GM21447 (cell line): ENCODE measurements at regions not wholly inside any gene's neighbourhood (a gene's known extent, or its start where the extent isn't known, plus 50 kb on each side); places are given as distances from the start of the nearest gene placed in this dataset.

Experiments used
- ATAC-seq: cut with Tn5 transposase; IDR thresholded peaks from one replicate; pipeline ENCODE4 v1.9.1; 2021; ENCODE audit not compliant: unreplicated experiment

DNA sequence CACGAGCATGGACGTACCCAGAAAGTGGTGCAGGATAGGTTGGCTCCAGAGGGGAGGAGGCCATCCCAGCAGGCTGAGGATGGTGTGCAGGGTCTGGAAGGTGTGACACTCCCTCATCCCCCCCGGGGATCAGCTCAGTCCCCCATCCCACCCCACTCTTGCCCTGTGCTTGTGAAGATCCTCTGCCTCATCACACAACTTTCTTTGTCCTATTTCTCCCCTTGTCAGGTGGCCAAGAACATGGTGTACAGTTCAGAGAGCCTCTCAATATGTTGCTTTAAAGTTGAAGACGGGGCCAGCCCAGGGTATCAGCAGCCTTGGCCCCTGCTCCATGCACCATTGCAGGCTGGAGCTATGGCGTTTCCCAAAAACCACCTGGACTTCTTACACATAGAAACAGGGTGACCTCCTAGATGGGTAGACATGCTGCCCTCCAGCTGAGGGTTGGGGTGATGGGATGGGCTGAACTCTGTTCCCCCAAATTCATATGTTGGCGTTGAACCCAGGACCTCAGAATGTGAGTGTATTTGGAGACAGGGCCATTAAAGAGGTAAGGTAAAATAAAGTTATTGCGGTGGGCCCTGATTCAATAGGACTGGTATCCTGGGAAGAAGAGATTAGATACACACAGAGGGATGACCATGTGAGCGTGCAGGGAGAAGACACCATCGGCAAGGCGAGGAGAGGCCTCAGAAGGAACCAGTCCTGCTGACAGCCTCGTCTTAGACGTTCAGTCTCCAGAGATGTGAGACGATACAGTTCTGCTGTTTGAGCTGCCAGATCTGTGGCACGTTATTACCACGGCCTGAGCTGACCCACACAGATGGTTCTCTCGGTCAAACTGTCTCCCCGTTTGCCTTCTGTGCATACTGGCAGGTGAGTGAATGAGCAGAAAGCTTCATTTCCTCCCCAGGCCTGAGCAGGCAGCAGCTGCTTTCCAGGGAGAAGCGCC is 272.5 kb downstream of the GADD45G start:
- ATAC-seq: no peak

GRCh38 chr9:89878003-89878411 is 273.2 kb downstream of the GADD45G start:
- no peak for ATAC-seq

- no peak for ATAC-seq
Observed at GRCh38 chr9:89878687-89879086, 273.9 kb downstream of the GADD45G start.

DNA sequence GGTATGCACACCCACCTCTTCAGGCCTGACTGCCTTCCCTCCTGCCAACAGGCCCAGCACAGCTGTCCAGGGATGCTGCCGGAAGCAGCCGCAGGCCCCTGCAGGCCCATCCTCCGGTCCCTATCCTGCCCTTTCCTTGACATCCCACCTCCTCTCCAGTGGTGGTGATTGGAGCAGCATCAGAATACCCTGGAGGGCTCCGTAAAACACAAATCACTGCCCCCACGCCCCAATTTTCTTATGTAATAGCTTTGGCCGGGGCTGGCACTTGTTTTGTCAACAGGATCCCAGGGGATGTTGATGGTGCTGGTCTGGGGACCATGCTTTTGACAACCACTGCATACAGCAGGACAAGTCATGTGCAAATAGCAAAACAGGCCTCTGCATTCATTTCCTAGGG is 274.5 kb downstream of the GADD45G start:
- ATAC-seq: no peak

DNA sequence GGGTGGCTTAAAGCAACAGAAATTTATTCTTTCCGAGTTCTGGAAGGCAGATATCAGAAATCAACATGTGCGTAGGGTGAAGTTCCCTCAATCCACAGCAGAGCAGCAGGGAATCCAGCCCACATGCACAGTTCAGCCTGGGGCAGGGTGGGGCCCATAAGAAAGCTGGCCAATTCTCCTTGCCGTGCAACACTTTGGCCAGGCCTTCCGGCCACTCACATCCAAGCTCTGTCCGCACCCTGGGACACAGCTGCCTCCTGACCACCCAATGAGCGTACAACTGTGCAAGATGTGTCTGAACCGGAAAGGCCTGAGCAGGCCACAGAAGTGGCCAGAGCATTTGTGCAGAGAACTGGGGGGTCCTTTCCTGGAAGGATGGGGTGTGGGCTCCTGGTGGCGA is 274.9 kb downstream of the GADD45G start:
- no peak for ATAC-seq

DNA sequence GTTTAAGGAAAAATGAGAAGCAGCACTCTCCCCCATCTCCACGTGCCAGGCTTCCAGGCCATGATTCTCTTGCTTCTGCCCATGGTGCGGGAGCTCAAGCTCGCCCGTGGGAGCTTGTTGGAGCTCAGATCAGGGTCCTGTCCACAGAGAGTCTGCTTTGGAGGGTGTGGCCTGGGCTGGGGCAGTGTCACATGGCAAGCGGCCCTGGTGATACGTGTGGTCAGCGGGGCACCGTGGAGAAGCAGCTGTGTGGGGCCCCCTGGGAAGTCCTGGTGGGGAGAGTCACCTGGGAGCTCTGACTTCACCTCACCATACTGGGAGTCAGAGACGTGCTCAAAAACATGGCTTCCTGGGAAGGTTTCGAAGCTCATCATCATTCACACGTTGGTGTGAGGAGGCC is 275.3 kb downstream of the GADD45G start:
- no peak for ATAC-seq

GRCh38 chr9:89880721-89881120 is 275.9 kb downstream of the GADD45G start:
- ATAC-seq: no peak

GRCh38 chr9:89881431-89881830 is 276.6 kb downstream of the GADD45G start:
- no peak for ATAC-seq

DNA sequence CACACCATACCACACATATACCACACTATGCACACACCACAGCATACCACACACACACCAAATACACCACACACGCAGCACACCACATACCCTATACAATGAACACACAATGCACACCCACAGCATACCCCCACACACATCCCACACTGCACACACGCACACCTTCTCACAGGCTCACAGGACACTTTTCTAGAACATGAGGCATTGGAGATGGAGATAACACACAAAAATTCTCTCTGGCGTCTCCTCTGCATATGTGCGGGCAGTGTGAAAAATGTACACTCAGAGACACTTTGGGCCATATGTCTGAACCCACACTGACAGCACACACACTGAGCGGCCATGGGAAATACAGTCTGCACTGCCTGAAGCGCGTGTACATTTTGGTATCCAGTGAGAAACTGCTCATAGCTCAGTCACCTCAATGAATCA is 278.1 kb downstream of the GADD45G start:
- no peak for ATAC-seq

- ATAC-seq: no peak
Observed at GRCh38 chr9:89883401-89884341, 278.9 kb downstream of the GADD45G start.

DNA sequence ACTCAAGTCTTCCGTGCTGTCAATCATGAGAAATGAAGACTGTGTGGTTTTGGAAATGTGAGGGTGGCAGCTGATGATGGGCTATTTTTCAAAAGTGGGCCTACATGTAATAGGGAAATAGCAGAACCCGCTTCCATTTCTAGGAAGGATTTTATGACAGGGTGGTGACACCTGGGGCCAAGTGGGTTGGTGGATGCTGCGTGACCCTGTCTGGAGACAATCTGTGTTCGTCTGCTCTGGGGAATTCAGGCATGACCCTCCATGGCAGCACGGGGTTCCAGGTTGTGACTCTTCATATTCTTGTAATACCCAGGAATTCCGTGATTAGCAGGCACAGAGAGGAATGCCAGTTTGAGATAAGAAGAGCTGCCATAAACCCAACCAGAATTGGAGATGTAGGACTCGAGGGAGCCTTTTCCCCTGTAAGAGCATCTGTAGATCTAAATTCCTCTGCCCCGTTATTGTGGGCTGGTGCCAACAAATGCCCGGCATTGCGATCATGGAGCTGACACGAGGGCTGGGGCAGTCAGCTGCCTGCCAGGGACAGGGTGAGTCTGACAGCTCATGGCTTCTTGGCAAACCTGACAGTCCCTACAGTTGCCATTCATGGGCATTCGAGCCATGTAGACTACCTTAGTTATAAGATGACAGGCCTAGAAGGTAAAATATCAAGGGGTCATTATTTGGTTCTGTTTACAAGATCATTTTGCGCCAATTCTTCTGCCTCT is 279.7 kb downstream of the GADD45G start:
- no peak for ATAC-seq

DNA sequence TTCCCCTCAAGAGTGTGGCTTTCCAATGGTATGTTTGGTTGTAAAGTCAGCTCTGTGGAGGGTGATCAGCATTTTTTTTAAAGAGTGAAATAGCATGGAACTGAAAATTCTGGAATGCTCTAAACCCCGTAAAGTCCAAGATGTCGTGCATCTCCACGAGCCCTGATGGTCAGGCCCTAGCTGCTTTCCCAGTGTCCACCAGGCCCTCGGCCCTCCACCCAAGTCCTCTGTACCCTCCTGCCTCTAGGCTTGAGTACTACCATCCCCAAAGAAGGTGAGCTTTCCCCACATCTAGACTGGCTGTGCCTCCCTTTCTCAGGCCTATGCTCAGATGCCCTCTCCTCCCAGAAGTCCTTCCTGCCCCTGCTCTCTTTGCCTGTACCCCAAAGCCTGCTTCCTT is 280.3 kb downstream of the GADD45G start:
- no peak for ATAC-seq

DNA sequence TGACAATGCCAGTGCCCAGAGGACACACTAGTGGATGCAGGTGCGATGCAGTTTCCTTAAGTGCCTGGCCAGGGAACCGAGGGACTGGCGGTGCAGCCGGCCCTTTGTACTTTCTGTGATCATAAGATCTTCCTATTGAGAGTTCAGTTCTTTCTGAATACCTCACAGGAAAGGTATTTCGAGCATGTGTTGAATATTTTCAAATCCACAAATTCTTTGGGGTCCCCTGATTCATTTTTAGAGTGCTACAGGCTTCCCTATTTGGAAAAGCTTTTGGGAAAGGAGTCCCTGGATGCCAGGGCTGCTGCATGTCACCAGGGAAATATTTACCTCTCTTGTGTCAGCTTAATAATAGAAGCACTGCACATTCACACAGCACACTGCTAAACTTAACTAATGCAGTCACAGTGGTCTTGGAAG is 281.5 kb downstream of the GADD45G start:
- no peak for ATAC-seq

GRCh38 chr9:89887286-89887685 is 282.5 kb downstream of the GADD45G start:
- ATAC-seq: no peak

- ATAC-seq: no peak
Observed at GRCh38 chr9:89888233-89888632, 283.4 kb downstream of the GADD45G start.

GRCh38 chr9:89888677-89889076 is 283.9 kb downstream of the GADD45G start:
- no peak for ATAC-seq

- ATAC-seq: no peak
Observed at GRCh38 chr9:89889865-89890264, 285.1 kb downstream of the GADD45G start.

DNA sequence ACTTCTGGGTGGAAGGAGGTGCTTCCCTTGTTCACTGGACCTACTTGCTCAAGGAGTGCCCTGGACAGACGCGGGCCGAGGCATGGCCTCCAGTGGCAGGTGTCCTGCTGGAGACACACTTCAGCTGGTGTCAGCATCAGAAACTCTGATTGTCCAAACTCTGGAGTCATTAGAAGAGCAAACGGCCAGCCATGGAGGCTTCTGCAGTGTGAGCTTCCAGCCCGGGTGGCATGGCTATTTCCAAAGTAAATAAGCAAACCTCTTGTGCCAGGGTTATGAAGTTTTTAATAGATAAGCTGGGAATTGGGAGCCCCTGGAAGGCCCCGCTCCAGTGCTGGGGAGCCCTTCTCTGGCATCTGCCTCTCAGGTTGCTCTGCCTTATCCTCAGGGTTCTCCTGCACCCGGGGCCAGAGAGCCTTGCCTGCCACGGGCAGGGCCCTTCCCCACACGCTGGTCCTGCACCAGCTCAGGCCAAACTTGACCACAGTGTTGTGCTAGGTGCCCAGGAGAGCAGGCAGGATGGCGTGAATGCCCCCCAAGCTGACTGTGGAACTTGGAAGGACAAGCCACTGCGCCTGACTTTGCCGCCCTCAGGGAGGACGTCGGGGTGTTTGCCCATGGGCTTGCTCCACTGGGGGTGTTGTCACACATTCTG is 285.6 kb downstream of the GADD45G start:
- ATAC-seq: no peak

GRCh38 chr9:89891221-89891590 is 286.4 kb downstream of the GADD45G start:
- no peak for ATAC-seq

DNA sequence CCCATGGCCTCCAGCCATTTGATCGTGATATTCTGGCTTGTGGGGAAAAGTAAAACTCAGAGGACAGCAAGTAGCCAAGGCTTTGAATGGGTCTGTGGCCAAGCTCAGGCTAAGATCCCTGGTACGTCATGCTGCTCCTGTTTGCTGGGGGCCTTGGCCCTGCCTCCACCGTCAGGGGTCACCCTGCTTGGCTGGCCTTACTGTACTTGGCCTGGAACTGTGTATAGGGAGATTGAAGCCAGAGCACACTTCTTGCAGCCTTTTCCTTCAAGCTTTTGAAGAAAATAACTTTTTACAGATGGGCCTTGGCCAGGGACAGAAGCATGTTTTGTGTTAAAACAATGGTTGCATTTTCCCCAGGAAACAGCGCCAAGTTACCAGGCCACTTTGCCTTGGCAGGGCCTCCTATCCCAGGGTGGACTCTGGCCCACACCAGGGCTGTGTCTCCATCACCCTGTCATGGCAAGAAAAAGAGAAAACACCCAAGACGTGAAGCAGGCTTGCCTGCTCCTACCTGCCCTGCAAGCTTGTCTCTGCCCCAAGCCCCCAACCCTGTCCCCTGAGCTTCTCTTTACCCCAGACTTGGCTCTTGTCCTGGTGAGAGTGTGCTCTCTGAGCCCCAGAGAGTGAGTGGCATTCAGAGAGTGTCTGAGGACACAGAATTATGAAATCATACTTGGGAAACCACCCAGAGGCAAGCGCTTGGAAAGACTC is 286.9 kb downstream of the GADD45G start:
- ATAC-seq: no peak
